GM12872 (cell line): ENCODE measurements at regions not wholly inside any gene's neighbourhood (a gene's known extent, or its start where the extent isn't known, plus 50 kb on each side); places are given as distances from the start of the nearest gene placed in this dataset.

Experiments used
- TF ChIP-seq, protein P1 (sequence below): IDR thresholded peaks from 3 replicates; pipeline ENCODE4 v1.5.1; 2011; ENCODE audit warnings: low read depth, mild to moderate bottlenecking, low read length, moderate library complexity; ENCODE audit not compliant: insufficient read depth

DNA sequence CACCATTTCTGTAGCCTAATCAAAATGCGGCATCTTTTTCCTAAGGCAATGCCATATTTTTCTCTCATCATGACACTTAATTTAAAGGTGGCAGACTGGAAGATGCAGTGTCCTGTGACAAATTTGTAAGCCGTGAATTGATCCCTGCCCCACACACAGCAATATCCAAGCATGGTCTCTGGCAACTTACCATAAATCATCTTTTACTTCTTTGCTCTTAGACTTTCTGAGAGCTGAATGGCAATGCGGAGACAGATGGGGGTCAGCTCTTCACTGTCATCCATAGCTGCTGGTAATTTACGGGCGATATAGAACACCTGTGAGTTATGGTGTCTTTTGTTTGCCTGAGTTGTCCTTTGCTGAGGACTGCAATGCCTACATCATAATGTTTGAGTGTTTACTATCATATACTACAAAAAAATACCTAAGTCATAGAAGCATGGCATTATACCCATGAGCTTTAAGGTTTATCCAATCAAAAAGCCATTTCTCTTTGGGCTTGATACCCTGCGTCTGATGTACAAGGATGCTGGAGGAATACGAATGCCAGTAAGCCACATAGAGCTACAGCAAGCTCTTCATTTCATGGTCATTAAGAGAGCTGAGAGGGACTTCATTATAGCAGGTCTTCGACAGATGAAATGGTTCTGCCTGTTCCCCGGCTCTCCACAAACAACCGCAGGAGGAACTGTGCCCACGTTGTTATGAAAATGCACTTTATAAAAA lies 148.1 kb downstream of the TRIML1 start:
- TF ChIP-seq, protein P1, sequence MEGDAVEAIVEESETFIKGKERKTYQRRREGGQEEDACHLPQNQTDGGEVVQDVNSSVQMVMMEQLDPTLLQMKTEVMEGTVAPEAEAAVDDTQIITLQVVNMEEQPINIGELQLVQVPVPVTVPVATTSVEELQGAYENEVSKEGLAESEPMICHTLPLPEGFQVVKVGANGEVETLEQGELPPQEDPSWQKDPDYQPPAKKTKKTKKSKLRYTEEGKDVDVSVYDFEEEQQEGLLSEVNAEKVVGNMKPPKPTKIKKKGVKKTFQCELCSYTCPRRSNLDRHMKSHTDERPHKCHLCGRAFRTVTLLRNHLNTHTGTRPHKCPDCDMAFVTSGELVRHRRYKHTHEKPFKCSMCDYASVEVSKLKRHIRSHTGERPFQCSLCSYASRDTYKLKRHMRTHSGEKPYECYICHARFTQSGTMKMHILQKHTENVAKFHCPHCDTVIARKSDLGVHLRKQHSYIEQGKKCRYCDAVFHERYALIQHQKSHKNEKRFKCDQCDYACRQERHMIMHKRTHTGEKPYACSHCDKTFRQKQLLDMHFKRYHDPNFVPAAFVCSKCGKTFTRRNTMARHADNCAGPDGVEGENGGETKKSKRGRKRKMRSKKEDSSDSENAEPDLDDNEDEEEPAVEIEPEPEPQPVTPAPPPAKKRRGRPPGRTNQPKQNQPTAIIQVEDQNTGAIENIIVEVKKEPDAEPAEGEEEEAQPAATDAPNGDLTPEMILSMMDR = no peak

DNA sequence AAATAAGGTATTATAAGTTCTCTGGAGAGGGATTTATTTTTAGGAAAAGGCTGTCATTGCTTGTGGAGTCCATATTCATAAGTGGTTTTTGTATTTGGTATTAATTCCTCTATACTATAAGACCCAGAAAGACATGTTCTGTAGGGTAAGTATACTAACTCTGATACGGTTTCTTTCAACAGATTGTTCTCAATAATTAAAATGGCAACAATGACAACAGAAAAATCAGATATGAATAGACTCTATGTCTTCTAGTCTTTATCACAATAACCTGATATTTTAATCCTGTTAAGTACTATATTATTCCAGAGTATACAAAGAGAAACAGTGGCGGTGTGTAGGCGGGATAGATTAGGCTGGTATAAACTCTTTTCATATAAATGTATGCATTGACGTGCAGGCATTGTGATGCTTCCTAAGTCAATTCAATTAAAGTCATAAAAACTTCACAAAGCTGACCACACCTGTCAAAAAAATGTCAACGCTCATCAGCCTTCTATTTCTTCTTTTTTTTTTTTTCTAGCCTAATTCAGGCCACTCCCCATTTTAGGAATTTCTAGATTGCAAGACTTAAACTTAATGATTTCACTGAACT lies 150.4 kb downstream of the TRIML1 start:
- TF ChIP-seq, protein P1 = no peak

DNA sequence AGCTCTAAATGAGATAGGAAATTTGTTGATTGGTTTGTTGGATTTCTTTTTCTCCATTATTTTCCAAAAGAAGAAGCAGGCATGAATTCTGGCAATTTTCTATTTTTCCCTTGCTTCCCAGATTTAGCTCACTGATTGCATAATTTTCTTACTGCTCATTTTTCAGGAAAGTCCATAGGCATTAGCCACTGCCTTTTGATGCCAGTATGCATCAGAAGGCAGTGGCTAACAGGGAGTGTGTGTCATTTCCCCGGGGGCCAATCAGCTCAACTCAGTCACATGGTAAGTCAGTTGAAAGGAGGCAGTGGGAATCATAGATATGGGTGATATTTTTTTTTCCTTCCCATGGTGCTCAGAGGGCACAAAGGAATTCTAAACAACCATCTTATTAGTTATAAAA lies 156.7 kb downstream of the TRIML1 start:
- TF ChIP-seq, protein P1 = no peak

DNA sequence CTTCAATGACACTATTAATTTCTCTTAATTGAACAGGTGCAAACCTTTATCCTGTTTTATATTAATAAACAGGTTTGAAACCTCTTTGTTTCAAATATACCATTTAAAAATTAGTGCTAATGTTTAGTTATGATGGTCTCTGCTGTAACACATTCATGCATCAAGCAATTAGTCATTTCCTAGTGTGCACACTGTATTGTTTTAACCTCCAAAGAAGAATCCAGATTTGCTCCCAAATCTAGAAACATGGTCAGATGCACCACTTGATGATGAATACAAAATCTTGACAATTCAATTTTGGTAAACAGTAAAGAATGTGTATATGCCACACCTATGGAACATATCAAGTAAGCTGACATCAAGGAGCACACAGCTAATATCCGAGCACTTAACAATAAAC lies 157.1 kb downstream of the TRIML1 start:
- TF ChIP-seq, protein P1 = no peak

DNA sequence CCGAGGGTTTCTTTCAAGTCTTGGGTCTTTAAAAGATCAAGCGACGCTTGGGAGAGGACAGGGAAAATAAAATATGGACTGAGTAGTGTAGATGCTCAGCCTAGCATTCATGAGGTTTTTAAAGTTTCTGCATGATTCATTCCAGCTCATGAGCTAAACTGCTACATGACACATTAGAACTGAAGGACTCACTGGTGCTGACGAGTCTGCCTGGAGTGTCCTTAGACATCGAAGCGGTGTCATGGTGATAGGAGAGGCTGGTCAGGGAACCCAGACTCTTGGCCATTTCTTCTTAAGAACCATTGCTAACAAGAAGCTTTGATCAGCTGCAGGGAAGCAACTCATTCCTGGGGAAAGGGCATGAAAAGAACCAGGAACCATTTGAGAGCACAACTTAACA lies 158.6 kb downstream of the TRIML1 start:
- TF ChIP-seq, protein P1 = no peak

DNA sequence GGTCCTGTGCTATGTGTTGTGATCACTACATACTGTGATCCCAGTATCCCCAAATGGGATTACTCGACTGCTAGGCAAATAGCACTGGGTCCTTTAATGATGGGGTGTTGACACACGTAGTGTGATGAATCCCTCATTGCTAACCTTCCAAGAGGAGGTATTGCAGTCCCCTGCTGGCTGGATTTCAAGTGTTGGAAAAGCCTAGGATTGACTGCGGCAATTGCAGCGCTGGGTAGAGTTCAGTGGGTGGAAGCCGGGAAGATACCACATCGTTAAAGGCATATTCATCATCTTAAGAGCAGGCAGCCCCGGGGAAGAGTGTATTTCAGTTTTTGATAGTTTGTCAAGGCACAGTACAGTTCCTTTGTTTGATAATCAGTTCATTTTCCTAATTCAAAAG lies 159.9 kb downstream of the TRIML1 start:
- TF ChIP-seq, protein P1 = no peak

DNA sequence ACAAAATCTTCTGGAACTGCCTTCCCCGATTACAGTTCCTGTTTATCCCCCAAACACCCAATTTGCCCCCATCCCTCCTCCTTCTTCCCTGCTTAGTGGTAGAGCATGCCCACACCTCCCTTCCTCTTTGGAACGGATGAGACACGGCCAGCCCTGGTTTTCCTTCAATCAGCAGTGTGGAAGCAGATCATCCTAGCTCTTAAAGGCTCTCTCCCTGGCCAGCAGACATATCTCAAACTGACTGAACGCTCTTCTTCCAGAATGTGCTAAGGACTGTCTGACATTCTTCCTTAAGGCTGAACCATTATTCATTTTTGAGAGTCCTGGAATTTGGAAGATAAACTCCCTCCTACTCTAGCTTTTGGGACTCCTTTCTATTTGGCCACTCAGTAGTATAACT lies 161.1 kb downstream of the TRIML1 start:
- TF ChIP-seq, protein P1 = no peak
